Hepatocyte (in vitro differentiated cells): ENCODE measurements at regions not wholly inside any gene's neighbourhood (a gene's known extent, or its start where the extent isn't known, plus 50 kb on each side); places are given as distances from the start of the nearest gene placed in this dataset.

Source experiments
- DNase-seq: peaks from one replicate; pipeline ENCODE4 v3.0.0-alpha.2; 2016; ENCODE audit warnings: low spot score
- H2AFZ ChIP-seq: fragments of 200-600 bp; sonication (generic); 2 replicates; pipeline ENCODE4 v1.6.0; 2016; ENCODE audit warnings: antibody characterized with exemption, mild to moderate bottlenecking
- H3K27ac ChIP-seq: fragments of 200-600 bp; sonication (generic); 2 replicates; pipeline ENCODE4 v1.5.1; 2016; ENCODE audit warnings: mild to moderate bottlenecking
- H3K27me3 ChIP-seq: fragments of 200-600 bp; sonication (generic); 2 replicates; pipeline ENCODE4 v1.6.1; 2016
- H3K36me3 ChIP-seq: fragments of 200-600 bp; sonication (generic); replicated peaks from 2 replicates; pipeline ENCODE4 v1.5.1; 2016; ENCODE audit warnings: low read depth; ENCODE audit not compliant: insufficient read depth
- H3K4me1 ChIP-seq: fragments of 200-600 bp; sonication (generic); 2 replicates; pipeline ENCODE4 v1.5.1; 2016; ENCODE audit warnings: mild to moderate bottlenecking, moderate library complexity; ENCODE audit not compliant: insufficient read depth
- H3K4me2 ChIP-seq: fragments of 200-600 bp; sonication (generic); 2 replicates; pipeline ENCODE4 v1.6.0; 2016
- H3K4me3 ChIP-seq: fragments of 200-600 bp; sonication (generic); 2 replicates; pipeline ENCODE4 v1.5.1; 2016; ENCODE audit warnings: mild to moderate bottlenecking
- H3K79me2 ChIP-seq: fragments of 200-600 bp; sonication (generic); 2 replicates; pipeline ENCODE4 v1.6.0; 2017; ENCODE audit warnings: mild to moderate bottlenecking
- H3K9me2 ChIP-seq: fragments of 200-600 bp; sonication (generic); replicated peaks from 2 replicates; pipeline ENCODE4 v1.6.0; 2017; ENCODE audit warnings: mild to moderate bottlenecking; ENCODE audit not compliant: insufficient read depth
- H3K9me3 ChIP-seq: fragments of 200-600 bp; sonication (generic); 2 replicates; pipeline ENCODE4 v1.5.1; 2016; ENCODE audit warnings: low read depth, mild to moderate bottlenecking
- H4K20me1 ChIP-seq: fragments of 200-600 bp; sonication (generic); 2 replicates; pipeline ENCODE4 v1.6.0; 2016; ENCODE audit warnings: mild to moderate bottlenecking; ENCODE audit not compliant: insufficient read depth, poor library complexity, severe bottlenecking
- CTCF ChIP-seq: fragments of 200-600 bp; sonication (generic); IDR thresholded peaks from 2 replicates; pipeline ENCODE4 v1.5.1; 2016; ENCODE audit warnings: antibody characterized with exemption, mild to moderate bottlenecking; ENCODE audit not compliant: poor library complexity
- EZH2 ChIP-seq: fragments of 200-600 bp; sonication (generic); IDR thresholded peaks from 2 replicates; pipeline ENCODE4 v1.6.1; 2016; ENCODE audit warnings: antibody characterized with exemption, mild to moderate bottlenecking, borderline replicate concordance
- EZH2phosphoT487 ChIP-seq: fragments of 200-600 bp; sonication (generic); IDR thresholded peaks from one replicate; pipeline ENCODE4 v1.6.1; 2018; ENCODE audit warnings: antibody characterized with exemption, mild to moderate bottlenecking, low read depth, moderate library complexity; ENCODE audit not compliant: unreplicated experiment, severe bottlenecking
- WGBS: methylation state at CpG from one replicate; pipeline ENCODE4 v1.1.6; 2016; ENCODE audit warnings: low lambda C conversion rate; ENCODE audit errors: missing lambda C conversion rate; 5-methylcytosine and 5-hydroxymethylcytosine counted together

GRCh38 chr13:57340878-57341277 lies 173.9 kb downstream of the PRR20E start:
- no peaks in the 10 kb centered on the region for H3K9me2 ChIP-seq
- DNase-seq, result no peak
- H3K27me3 ChIP-seq, result no peaks in the 10 kb centered on the region
- H3K36me3 ChIP-seq, result no peaks in the 10 kb centered on the region
- H3K4me2 ChIP-seq, result no peak overlapping the region
- H2AFZ ChIP-seq, result no peak overlapping the region
- TF ChIP-seq EZH2phosphoT487, result no peak
- TF ChIP-seq EZH2, result no peak
- no peak for TF ChIP-seq CTCF
- H3K27ac ChIP-seq, result no peak overlapping the region
- H3K4me3 ChIP-seq, result no peak overlapping the region
- 98% methylated on average over 2 of the region's 2 CpGs for WGBS
- H3K9me3 ChIP-seq, result no peaks in the 10 kb centered on the region
- H3K79me2 ChIP-seq, result no peaks in the 10 kb centered on the region
- no peaks in the 10 kb centered on the region for H3K4me1 ChIP-seq
- H4K20me1 ChIP-seq, result no peaks in the 10 kb centered on the region

- H3K27me3 ChIP-seq, result no peaks in the 10 kb centered on the region
- H3K79me2 ChIP-seq, result no peaks in the 10 kb centered on the region
- no peaks in the 10 kb centered on the region for H3K4me1 ChIP-seq
- no peaks in the 10 kb centered on the region for H3K9me3 ChIP-seq
- DNase-seq, result peak; percentile 3
- no peak overlapping the region for H2AFZ ChIP-seq
- H4K20me1 ChIP-seq, result no peaks in the 10 kb centered on the region
- H3K9me2 ChIP-seq, result no peaks in the 10 kb centered on the region
- TF ChIP-seq CTCF (no peak), EZH2phosphoT487 (no peak), EZH2 (no peak)
- no peak overlapping the region for H3K4me2 ChIP-seq
- 29% methylated on average over 1 of the region's 1 CpG for WGBS
- H3K36me3 ChIP-seq, result no peaks in the 10 kb centered on the region
- no peak overlapping the region for H3K27ac ChIP-seq
- no peak overlapping the region for H3K4me3 ChIP-seq
Measured at GRCh38 chr13:57345526-57345925, 178.5 kb downstream of the PRR20E start.

GRCh38 chr13:57346786-57347185 lies 179.8 kb downstream of the PRR20E start:
- TF ChIP-seq CTCF, result no peak
- no peak for TF ChIP-seq EZH2
- no peak for TF ChIP-seq EZH2phosphoT487
- H3K9me3 ChIP-seq, result no peaks in the 10 kb centered on the region
- H3K36me3 ChIP-seq, result no peaks in the 10 kb centered on the region
- no peaks in the 10 kb centered on the region for H3K27me3 ChIP-seq
- H3K4me2 ChIP-seq, result no peak overlapping the region
- H3K4me3 ChIP-seq, result no peak overlapping the region
- no peaks in the 10 kb centered on the region for H3K4me1 ChIP-seq
- H3K27ac ChIP-seq, result no peak overlapping the region
- WGBS, result 92% methylated on average over 2 of the region's 2 CpGs
- H4K20me1 ChIP-seq, result no peaks in the 10 kb centered on the region
- no peaks in the 10 kb centered on the region for H3K9me2 ChIP-seq
- H3K79me2 ChIP-seq, result no peaks in the 10 kb centered on the region
- no peak overlapping the region for H2AFZ ChIP-seq
- no peak for DNase-seq

GRCh38 chr13:57352114-57352513 lies 185.1 kb downstream of the PRR20E start:
- Histone ChIP-seq H3K9me2 (no peaks in the 10 kb centered on the region), H3K36me3 (no peaks in the 10 kb centered on the region), H2AFZ (no peak overlapping the region), H3K4me3 (no peak overlapping the region), H3K4me1 (no peaks in the 10 kb centered on the region), H3K4me2 (no peak overlapping the region), H3K9me3 (no peaks in the 10 kb centered on the region), H3K27me3 (no peaks in the 10 kb centered on the region), H3K79me2 (no peaks in the 10 kb centered on the region), H3K27ac (no peak overlapping the region), H4K20me1 (no peaks in the 10 kb centered on the region)
- TF ChIP-seq EZH2phosphoT487, result no peak
- TF ChIP-seq CTCF, result no peak
- TF ChIP-seq EZH2, result no peak
- 86% methylated on average over 1 of the region's 1 CpG for WGBS
- DNase-seq, result no peak
